NB4 (cell line): ENCODE measurements at regions not wholly inside any gene's neighbourhood (a gene's known extent, or its start where the extent isn't known, plus 50 kb on each side); places are given as distances from the start of the nearest gene placed in this dataset.

Experiments used
- DNase-seq: peaks from one replicate; pipeline ENCODE4 v3.0.0; 2010; ENCODE audit warnings: low read depth
- H3K4me3 ChIP-seq: one replicate; pipeline ENCODE4 v1.5.1; 2011; ENCODE audit warnings: mild to moderate bottlenecking, low read depth, low read length, moderate library complexity
- CTCF ChIP-seq: IDR thresholded peaks from one replicate; pipeline ENCODE4 v1.5.1; 2012; ENCODE audit warnings: low read depth, low read length
- MYC ChIP-seq: IDR thresholded peaks from 2 replicates; pipeline ENCODE4 v1.6.1; 2011; ENCODE audit warnings: low read depth, low read length
- POLR2A ChIP-seq: IDR thresholded peaks from 2 replicates; pipeline ENCODE4 v1.6.1; 2011; ENCODE audit warnings: mild to moderate bottlenecking; ENCODE audit not compliant: insufficient read length; ENCODE audit errors: extremely low read depth
- TF ChIP-seq, protein P1 (sequence below): IDR thresholded peaks from 2 replicates; pipeline ENCODE4 v1.6.1; 2011; ENCODE audit warnings: low read depth, low read length

DNA sequence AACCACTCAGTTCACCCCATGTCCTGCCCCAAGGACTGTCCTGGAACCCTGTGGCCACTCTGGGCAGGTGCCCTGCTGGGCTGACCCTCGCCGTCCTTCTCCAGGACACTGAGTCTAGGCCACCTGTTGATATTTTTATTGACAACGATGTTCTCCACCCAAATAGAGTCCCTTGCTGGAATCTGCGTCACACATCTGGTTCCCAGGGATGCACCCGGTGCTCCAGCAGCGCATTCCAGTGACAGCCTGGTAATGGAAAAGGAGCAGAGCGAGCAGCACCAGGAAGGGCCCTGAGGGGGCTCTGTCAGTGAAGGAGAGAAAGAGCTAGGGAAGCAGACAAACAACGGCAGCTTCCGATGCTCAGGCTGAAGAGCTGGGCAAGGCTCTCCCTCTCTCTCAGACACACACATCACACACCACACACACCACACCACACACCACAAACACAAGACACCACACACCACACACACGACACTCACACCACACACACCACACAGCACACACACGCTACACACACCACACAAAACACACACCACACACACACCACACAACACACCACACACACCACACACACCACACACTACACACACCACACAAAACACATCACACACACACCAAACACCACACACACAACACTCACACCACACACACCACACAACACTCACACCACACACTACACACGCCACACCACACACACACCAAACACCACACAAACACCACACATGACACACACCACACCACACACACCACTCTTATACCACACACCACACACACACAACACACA lies 117.9 kb upstream of the THBS2 start:
- H3K4me3 ChIP-seq, result no peak overlapping the region
- no peak for DNase-seq
- TF ChIP-seq POLR2A (no peak), MYC (no peak), CTCF (no peak)
- TF ChIP-seq, protein P1, sequence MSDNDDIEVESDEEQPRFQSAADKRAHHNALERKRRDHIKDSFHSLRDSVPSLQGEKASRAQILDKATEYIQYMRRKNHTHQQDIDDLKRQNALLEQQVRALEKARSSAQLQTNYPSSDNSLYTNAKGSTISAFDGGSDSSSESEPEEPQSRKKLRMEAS, result no peak

DNA sequence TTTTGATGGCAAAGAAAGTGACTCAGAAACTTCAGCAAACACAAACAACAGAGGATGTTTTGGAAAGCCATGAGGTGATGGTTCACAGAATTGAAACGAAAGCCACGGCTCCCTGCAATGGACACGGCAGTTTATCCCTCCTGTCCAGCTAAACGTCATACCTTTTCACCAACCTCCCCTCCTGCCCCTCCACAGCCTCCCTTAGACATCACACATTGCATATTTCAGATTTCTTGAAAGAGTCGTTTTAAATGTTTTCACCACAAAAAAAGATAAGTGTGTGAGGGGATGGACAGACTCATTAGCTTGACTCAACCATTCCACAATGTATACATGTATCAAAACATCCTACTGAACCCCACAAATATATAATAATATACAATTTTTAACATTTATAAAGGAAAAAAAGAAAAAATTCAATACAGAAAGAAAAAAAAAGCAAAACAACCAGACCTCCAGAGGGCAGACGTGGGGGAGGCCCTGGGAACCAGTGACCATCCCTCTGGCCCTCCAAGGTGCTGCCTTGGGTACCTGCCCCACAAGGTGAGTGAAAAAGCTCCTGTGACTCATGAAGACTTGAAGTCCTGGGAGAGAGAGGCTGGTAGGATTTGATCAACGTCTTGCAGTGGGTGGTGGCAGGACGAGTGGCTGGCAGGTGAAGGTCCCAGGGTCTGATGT lies 117.2 kb upstream of the THBS2 start:
- TF ChIP-seq POLR2A, result no peak
- TF ChIP-seq, protein P1, result no peak
- TF ChIP-seq MYC, result no peak
- TF ChIP-seq CTCF, result no peak

GRCh38 chr6:169370054-169370453 lies 116.4 kb upstream of the THBS2 start:
- TF ChIP-seq MYC, result no peak
- TF ChIP-seq, protein P1, result no peak
- no peak overlapping the region for H3K4me3 ChIP-seq
- no peak for DNase-seq

More for the DNA sequence above, 117.2 kb upstream of the THBS2 start:
- DNase-seq, result no peak
- H3K4me3 ChIP-seq, result no peak overlapping the region

DNA sequence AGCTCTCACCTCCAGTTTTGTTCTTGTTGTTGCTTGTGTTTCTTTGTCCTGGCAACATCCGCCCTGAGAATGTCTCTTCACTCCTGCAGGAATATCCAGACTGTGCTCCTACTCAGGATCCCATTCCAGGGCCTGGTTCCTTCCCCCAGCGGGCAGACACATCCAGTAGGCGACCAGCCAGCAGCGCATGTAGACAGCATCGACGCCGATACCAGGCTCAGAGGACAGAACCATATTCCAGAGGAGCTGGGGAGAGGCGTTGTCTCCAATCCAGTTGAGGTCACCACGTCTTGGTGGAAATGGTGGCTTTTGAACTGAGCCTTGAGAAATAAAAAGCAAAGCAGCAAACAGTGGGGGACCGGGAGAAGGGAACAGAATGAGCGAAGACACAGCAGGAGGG lies 114.6 kb upstream of the THBS2 start:
- no peak for TF ChIP-seq CTCF
- TF ChIP-seq POLR2A, result no peak
- TF ChIP-seq MYC, result no peak
- TF ChIP-seq, protein P1, result no peak
- no peak overlapping the region for H3K4me3 ChIP-seq
- no peak for DNase-seq

GRCh38 chr6:169367507-169367906 lies 113.9 kb upstream of the THBS2 start:
- TF ChIP-seq MYC, result no peak
- TF ChIP-seq, protein P1, result no peak
- TF ChIP-seq POLR2A, result no peak
- TF ChIP-seq CTCF, result no peak
- DNase-seq, result no peak
- H3K4me3 ChIP-seq, result no peak overlapping the region

DNA sequence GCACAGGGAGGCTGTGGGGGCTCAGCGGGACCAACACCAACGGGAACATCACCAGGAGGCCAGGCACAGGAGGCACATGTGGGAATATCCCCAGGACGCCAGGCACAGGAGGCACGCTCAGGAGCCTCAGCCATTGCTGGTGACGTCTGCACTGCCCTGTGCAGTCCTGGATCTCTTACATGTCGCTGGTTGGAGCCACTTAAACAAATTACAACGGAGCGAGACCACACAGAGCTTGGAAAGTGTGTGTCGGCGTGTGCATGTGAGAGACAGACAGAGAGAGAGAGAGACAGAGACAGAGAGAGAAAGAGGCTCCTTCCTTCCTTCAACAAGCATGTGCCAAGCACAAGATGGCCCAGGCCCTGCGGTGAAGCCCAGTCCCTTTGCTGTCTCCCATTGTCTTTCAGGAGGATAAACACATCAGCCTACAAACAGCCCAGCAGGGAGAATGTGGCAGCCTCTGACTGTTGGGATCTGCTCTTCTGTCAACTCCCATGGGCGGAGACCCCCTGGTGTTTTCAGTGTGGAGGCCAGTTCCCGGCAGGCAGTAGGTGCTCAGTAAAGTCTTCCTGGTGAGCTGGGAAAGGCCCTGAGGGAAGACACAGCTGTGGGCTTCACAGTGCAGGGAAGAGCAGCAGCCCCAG lies 112.7 kb upstream of the THBS2 start:
- no peak overlapping the region for H3K4me3 ChIP-seq
- TF ChIP-seq POLR2A, result no peak
- TF ChIP-seq, protein P1, result no peak
- no peak for TF ChIP-seq CTCF
- no peak for TF ChIP-seq MYC
- DNase-seq, result no peak
